ENCODE measurements at regions not wholly inside any gene's neighbourhood (a gene's known extent, or its start where the extent isn't known, plus 50 kb on each side); places are given as distances from the start of the nearest gene placed in this dataset.

DNA sequence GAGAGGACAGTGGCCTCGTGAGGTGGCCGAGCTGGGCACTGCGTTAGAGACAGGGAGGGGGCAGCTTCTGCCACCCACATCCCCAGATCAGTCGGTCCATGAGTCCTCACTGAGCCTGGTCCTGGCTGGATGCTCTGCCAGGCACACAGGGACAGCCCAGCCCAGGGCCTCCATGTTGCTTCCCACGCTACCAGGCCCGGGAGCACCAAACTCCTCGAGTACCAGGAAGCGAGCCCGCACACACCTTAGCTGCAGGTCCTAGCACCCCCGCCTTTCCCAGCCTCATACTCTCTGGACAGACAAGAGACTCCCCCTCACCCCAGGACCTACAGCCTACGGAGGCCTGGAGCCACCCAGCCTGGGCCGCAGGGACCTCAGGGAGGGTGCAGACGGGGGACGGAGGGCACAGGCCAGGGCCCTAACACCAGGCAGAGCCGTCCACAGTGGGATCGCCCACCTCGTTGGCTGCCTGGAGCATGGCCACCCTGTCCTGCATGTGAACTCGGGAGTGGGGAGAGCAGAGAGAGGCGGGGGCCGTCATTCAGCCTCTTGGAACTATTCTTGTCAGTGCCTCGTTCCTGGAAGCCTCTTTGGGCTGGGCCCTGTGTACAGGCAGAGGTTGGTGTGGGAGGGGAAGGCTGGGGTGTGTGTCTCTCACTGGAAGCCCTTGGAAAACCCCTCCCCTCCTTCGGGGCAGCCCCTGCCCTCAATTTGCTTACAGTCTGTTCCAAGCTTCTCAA lies 90.9 kb upstream of the RUNX3 start:
- TF ChIP-seq, protein P1, sequence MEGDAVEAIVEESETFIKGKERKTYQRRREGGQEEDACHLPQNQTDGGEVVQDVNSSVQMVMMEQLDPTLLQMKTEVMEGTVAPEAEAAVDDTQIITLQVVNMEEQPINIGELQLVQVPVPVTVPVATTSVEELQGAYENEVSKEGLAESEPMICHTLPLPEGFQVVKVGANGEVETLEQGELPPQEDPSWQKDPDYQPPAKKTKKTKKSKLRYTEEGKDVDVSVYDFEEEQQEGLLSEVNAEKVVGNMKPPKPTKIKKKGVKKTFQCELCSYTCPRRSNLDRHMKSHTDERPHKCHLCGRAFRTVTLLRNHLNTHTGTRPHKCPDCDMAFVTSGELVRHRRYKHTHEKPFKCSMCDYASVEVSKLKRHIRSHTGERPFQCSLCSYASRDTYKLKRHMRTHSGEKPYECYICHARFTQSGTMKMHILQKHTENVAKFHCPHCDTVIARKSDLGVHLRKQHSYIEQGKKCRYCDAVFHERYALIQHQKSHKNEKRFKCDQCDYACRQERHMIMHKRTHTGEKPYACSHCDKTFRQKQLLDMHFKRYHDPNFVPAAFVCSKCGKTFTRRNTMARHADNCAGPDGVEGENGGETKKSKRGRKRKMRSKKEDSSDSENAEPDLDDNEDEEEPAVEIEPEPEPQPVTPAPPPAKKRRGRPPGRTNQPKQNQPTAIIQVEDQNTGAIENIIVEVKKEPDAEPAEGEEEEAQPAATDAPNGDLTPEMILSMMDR (IDR thresholded peaks at IDR 0.05), result no peak
- no peak for TF ChIP-seq POLR2AphosphoS5 (IDR thresholded peaks at IDR 0.05; ENCODE audit: low read depth, low read length)
- TF ChIP-seq, protein P2, sequence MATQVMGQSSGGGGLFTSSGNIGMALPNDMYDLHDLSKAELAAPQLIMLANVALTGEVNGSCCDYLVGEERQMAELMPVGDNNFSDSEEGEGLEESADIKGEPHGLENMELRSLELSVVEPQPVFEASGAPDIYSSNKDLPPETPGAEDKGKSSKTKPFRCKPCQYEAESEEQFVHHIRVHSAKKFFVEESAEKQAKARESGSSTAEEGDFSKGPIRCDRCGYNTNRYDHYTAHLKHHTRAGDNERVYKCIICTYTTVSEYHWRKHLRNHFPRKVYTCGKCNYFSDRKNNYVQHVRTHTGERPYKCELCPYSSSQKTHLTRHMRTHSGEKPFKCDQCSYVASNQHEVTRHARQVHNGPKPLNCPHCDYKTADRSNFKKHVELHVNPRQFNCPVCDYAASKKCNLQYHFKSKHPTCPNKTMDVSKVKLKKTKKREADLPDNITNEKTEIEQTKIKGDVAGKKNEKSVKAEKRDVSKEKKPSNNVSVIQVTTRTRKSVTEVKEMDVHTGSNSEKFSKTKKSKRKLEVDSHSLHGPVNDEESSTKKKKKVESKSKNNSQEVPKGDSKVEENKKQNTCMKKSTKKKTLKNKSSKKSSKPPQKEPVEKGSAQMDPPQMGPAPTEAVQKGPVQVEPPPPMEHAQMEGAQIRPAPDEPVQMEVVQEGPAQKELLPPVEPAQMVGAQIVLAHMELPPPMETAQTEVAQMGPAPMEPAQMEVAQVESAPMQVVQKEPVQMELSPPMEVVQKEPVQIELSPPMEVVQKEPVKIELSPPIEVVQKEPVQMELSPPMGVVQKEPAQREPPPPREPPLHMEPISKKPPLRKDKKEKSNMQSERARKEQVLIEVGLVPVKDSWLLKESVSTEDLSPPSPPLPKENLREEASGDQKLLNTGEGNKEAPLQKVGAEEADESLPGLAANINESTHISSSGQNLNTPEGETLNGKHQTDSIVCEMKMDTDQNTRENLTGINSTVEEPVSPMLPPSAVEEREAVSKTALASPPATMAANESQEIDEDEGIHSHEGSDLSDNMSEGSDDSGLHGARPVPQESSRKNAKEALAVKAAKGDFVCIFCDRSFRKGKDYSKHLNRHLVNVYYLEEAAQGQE (IDR thresholded peaks at IDR 0.05; ENCODE audit: insufficient read depth in 1 of 2, low read depth in 2 of 2, low read length in 1 of 2), result no peak
- no peak for TF ChIP-seq SIN3A (IDR thresholded peaks at IDR 0.05; ENCODE audit: borderline replicate concordance, insufficient read depth, low read depth, low read length)
- no peak for TF ChIP-seq TCF7L2 (IDR thresholded peaks at IDR 0.05; ENCODE audit: low read depth, low read length)
